Fibroblast of skin of scalp (primary cell): ENCODE measurements at regions not wholly inside any gene's neighbourhood (a gene's known extent, or its start where the extent isn't known, plus 50 kb on each side); places are given as distances from the start of the nearest gene placed in this dataset.
A peak's percentile ranks its signal among the peaks of the same experiment; 100 is the strongest.
"Not testable (repeated sequence)": the region's sequence is repeated elsewhere in the genome, so short reads cannot be mapped to it uniquely, and the experiment has no call there.

Experiments used
- DNase-seq: peaks from one replicate; pipeline ENCODE4 v3.0.0-alpha.2; 2013

DNA sequence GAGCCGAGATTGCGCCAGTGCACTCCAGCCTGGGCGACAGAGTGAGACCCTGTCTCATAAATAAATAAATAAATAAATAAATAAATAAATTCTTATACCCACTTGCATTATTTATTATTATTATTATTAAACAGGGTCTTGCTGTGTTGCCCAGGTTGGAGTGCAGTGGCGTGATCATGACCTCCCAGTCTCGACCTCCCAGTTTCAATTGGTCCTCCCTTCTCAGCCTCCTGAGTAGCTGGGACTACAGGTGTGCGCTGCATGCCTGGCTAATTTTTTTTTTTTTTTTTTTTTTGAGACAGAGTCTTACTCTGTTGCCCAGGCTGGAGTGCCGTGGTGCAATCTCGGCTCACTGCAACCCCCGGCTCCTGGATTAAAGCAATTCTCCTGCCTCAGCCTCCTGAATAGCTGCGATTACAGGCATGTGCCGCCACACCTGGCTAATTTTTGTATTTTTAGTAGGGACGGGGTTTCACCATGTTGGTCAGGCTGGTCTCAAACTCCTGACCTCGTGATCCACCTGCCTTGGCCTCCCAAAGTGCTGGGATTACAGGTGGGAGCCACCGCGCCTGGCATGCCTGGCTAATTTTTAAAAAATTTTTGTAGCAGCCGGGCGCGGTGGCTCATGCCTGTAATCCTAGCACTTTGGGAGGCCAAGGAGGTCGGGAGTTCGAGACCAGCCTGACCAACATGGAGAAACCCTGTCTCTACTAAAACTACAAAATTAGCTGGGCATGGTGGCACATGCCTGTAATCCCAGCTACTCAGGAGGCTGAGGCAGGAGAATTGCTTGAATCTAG lies 150.2 kb downstream of the SEC14L1 start:
- not testable (repeated sequence) for DNase-seq

DNA sequence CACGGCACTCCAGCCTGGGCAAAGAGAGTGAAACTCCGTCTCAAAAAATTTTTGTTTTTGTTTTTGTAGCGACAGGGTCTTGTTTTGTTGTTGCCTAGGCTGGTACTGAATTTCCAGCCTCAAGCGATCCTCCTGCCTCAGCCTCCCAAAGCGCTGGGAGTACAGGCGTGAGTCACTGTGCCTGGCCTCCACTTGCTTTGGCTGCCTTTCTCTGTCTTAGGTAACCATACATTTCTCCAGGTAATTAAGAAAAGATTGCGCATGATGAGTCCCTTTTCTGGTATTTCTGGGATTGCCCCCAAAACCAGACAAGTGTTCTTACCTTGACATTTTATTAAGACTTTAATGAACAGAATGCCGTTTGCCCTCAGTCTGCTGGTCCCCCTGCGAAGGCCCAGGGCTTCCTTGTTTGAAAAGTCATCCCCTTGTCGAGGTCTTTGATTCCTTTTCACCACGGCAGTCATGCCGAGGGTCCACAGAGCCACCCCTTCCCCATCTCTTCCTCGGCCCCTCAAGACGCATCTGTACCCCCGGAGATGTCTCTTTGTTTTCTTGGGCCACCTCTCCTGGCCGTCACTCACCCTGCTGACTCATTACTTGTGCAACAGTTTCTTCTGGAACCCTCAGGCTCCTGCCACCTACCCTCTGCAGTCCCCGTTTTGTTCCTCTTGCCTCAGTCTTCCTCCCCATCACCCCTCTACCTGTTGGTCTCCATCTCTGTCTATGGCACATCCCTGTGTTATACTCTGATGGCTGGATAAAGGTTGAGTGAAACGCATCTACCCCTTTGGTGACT lies 151.0 kb downstream of the SEC14L1 start:
- no peak for DNase-seq

DNA sequence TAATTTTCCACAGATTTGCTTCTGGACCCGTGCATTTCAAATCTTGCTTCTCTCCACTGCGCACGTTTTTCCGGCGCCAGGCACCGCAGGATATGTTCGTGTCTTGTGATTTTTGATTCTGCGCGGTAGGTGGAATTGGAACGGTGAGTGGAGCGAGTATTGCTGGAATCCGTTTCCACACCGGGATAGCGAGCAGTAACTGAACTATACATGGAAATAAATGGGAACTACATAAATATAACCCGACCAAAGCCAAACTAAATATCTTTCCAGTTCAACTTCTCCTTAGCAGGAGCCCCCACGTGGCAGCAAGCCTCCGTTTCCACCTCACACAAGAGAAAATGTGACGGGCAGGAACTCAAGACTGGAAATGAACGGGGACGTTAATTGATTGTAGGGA lies 154.0 kb downstream of the SEC14L1 start:
- no peak for DNase-seq

DNA sequence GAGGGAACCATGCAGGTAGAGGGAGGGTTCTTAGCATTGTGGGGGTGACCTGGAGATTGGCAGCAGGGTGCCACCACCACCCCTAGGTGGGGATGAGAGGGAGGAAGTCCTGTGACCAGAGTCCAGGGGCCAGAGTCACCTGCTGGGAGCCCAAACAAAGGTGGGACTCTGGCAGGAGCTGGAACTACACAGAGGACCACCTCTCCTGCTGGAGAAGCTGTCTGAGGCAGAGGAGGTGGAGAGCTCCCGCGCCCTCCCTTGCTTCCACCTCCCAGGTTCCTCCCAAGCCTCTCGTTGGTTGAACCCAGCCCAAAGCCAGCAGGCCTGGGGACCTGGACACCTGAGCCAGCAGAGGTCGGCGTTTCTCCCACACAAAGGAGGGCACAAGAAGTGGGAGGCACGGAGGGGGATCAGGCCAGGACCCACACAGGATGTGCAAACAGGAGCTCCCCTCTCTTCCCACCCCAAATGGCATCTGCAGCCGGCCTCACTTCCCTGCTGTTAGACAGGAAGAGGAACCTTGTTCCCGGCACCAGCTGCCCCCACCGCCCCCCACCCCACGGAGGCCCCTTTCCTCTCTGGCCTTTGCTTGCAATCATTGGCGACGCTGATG lies 154.6 kb downstream of the SEC14L1 start:
- no peak for DNase-seq

DNA sequence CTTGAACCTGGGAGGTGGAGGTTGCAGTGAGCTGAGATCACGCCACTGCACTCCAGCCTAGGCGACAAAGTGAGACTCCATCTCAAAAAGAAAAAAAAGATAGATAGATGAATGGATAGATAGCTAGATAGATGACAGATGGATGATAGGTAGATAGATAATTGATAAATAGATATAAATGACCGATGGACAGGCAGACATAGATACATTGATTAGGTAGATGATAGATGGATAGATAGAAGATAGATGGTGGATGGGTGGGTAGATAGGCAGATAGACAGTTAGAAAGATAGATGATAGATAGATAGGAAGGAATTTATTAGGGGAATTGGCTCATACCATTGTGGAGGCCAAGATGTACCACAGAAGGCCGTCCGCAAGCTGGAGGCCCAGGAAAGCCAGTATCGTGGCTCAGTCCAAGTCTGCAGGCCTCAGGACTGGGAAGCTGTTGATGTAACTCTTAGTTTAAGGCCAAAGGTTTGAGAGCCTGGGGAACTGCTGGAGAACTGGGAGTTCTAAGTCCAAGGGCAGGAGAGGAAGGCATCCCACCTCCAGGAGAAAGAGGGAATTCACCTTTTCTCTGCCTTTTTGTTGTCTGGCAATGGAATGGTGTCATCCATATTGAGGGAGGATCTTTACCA lies 156.1 kb downstream of the SEC14L1 start:
- no peak for DNase-seq

DNA sequence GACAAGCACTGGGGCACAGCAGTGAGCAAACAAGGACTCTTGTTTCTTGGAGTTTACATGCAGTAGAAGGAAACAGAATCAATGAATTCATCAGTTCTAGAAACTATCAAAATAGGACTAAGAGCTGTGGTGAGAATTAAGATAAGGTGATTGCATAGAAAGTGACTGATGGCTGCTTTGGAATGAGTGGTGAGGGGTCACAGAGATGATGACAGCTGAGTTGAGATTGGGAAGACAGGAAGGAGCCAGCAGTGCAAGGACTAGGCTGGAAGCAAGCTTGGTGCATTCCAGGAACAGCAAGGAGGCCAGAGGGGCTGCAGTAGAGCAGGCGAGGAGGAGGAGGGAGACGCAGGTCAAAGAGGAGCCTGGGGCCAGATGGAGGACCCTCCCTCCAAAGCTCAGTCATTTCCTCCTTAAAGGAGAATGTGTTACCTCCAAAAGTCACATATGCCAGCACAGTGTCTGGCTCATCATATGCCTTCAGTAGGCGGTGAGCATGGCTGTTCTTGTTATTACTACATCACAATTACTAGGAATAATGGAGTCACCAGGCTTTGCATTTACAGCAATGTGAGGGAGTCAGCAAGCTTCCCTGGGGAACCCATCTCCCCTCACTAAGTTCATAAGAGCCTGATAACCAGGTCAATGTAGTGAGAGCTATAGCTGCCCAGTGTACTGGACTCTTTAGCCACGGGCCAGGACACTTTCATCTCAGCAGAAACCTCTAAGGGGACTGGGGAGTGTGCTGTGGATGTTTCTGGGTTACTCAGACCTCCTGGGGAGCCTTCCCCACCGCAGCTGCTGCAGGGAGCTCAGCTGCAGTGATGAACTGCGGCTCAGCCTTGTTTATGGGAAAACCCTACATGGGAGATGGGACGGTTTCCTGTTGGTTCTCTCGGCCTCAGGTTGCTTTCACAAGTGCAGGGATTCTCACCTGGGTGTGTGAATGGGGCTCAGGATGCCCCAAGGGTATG lies 157.2 kb downstream of the SEC14L1 start:
- DNase-seq: peak; percentile 22

DNA sequence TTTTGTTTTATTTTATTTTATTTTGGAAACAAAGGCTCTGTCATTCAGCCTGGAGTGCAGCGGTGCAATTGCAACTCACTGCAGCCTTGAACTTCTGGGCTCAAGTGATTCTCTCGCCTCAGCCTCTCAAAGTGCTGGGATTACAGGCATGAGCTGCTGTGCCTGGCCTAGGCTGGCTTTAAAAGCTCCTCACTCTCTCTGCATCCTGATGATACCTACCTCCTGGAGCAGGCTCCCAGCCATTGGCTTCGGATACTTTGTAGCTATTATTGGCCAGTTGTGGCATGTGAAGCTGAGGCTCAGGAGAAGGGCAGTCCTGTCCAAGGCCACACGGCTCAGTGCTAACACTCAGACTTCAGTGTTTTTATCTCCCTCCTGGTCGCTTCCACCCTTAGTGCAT lies 158.0 kb downstream of the SEC14L1 start:
- no peak for DNase-seq

DNA sequence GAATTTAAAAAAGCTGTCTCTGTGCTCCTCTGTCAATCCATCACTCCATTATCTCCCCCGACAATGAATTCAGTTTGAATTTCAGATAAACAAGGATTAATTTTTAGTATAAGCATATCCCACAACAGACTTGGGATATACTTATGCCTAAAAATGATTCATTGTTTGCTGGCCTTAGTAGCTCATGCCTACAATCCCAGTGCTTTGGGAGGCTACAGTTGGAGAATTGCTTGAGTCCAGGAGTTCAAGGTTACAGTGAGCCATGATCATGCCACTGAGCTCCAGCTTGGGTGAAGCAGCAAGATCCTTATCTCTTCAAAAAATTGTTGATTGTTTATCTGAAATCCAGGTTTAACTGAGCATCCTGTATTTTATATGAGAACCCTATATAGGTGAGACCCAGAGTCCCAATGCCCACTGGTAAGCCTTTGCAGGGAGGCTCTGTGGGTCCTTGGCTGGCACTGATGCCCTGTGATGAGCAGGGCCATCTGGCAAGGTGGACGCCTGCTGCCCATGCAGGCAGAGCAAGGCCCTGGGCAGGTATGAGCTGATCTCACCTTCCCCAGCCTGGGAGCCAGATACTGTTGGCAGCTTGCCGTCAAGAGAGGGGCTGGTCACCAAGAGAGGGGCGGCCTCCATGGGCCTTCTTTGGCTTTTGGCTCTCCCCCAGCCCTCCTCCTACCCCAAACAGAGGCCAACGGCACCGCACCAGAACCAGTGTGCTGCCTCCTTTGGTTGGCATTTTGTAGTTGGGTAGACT lies 158.7 kb downstream of the SEC14L1 start:
- DNase-seq: no peak

DNA sequence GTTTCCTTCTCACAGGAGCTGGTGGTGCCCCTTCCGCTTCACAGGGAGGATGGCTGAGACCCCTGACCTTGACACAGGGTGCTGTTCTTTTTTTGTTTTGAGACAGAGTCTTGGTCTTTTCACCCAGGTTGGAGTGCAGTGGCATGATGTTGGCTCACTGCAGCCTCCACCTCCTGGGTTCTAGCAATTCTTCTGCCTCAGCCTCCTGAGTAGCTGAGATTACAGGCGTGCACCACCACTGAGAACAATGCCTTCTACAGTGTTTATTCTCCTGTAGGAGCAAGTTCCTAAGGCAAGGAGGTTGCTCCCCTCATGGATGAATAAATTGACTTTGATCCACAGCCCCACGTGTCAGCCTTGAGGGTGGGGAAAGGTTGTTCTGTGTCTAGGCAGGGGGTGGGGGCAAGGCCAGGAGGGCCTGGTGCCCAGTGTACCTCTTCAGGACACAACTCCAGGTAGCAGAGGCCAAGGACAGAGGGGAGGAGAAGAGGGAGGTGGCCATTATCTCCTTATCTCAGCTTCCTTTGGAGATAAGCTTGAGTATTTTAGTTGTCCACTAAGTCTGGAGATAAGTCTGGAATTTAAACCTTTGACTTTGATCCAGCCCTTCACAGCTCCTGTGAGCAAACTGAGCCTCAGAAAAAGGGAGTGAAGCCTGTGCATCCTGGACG lies 159.4 kb downstream of the SEC14L1 start:
- no peak for DNase-seq

DNA sequence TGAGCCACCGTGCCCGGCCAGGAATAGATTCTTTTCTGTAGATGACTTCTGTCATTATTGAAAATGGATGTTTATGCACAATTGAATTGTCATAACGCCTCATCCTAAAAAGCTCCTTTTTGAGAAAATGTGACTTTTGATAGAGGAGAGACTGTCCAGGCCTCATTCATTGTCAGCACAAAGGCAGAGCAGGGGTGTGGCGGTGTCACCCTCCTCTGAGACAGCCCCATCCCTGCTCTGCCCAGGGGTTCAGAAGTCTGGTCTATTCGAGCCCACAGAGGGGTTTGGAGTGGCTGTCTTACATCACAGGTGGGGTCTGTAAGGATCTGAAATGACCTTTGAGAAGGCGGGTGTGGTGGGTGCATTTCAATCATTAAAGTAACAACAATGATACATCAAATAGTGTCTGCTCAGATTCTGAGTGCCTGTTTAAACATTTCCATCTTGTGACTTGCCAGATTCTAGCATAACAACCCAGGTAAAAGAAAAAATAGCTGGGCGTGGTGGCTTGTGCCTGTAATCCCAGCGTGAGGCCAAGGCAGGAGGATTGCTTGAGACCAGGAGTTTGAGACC lies 161.0 kb downstream of the SEC14L1 start:
- no peak for DNase-seq

DNA sequence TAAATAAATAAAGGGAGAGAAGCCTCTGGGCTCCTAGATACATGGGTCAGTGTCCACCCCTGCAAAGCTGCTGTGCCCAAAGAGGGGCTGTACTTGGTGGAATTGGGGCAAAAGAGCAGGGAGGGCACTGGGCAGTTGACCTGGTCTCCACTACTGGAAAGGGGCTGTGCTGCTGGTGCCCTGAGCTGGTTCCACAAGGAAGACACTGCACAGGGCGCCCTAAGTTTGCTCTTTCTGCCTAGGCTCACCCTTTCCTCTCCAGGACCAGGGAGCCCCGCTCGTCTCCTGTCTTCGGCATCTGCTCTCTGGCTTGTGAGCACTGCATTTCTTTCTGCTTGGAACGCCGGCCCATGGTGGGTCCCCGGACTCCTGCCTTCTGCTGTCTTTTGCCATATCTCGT lies 161.9 kb downstream of the SEC14L1 start:
- no peak for DNase-seq

DNA sequence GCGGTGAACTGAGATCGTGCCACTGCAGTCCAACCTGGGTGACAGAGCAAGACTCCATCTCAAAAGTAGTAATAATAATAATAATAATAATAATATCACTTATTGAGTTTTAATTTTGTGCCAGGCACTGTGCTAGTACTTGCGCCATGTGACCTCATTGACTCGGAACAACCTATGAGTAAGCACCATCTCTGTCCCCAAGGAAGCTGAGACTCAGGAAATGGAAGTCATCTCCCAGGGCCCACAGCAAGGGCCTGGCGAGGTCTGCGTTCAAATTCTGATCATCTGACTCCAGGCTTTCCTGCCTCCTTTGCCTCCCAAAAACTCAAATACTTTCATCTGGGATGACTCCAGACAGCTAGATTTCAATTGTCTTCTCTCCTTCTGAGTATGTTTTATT lies 162.9 kb downstream of the SEC14L1 start:
- peak; percentile 70 for DNase-seq

DNA sequence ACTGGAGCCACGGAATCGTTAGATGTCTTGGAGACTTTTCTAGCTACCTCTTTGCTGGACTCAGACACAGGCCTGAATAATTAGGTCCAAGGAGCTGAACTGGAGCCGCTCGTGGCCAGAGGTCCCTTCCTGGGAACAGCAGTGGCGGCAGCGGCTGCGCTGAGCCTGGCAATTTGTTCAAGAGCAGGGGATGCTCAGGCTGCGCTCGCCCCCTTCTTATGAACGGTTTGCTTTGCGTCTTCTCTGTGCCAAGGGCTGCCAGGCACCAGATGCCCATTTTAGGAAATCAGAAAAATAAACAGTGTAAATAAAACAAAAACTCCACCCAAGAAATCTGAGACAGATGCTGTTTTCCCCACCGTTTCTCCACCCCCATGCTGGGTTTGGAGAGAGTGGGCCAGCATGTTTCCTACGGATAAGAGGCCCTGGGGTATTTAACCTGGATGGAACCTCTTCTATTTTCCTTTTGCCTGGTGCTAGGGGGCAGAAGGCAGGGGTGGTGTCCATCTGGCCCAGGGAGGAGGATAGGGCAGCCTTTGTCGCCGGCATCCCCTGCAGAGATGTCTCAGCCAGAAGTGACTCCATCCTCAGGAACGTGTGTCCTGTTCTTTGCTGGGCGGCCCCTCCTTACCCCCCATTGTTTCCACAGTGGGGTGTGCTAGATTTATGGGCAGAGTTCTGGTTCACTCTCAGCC lies 163.4 kb downstream of the SEC14L1 start:
- peak; percentile 84 for DNase-seq

DNA sequence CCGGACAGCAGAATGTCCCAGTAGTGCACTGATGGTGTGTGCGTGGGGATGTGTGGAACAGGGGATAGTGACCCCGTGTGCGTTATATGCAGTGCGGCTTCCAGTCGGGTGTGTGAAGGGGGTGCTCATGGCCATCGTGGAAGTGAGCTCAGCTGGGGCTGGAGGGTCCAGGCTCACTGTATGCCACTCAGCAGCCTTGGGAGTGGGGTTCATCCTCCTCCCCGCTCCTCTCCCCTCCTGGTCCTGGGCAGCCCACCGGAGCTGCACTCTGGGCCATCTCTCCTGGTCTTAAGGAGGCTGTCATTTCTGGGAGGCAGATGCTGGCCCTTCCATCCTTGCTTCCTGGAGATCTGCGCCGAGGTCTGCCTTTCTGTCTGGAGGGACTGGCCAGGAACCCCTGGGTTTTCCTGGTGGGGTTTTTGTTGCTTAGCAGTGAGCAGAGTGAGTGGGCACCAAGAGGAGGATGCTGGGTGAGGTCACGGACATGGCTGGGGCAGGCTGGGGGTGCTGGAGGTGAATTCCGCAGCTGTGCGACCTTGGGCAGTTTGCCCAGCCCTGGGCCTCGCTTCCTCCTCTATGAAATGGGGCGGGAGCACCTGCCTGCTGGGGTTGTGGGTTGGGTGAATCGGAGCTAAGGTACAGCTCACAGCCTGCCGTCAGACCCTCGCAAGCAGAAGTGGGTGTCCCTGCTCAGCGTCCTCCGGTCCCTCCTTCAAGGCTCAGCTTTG lies 164.1 kb downstream of the SEC14L1 start:
- DNase-seq: no peak

DNA sequence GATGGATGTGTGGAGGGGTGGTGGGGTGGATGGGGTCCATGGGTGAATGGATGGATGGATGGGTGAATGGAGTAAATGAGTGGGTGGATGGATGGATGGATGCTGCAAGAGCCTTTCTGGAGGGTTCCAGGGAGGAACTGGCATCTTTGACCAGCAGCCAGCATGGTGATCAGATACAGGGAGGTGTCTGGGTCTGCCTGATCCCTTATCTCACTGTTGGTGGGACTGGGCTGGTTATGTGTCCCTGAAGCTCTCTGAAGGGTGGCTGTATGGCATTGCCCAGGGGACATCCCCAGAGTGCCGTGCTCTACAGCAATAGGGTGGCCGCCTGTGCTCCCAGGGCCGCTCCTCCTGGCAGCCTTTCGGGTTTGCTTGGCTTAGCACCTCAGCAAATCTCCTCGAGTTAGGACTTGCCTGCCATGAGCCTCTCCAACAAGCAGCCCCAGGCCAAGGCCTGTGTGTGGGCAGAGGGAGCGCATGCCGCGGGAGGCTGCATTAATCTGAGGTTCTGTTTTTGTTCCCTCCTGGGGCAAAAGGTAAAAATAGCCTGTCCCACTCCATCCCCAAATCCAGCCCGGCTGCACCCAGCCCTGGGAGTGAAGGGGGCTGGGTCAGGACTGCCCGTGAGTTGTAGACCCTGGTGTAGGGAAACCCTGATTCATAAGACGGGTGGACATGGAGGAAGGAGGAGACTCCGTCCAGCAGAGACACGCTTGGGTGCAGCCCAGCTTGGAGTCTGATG lies 165.4 kb downstream of the SEC14L1 start:
- DNase-seq: no peak

DNA sequence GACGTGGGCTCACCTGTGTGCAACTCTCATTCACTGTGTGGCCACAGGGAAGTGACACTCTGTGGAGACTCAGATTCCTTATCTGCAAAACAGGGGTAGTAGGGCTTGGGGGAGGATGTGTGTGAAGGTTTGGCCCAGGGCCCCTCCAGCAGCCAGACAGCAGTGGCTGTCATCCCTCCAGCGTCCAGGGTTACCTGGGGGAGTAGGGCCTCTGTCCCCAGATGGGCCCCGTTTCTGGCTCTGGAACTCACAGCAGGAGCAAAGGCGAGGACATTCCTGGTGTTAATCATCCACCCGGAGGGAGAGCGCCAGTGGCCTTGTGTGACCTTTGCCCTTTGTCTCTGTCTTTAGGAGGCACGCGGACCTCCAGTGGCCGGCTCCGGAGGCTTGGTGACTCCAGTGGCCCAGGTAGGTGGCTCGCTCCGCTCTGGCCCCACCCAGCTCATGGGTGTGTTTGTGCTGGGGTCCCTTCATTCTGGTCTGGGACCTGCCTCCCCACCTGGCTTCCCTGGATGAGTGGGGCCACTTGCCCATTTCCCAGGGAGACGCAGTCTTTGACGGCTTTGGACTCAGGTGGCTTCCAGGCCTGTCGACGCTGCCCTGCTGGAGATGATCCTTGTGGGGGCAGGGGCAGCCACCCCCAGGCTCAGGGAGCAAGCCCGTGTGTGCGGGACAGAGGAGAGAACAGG lies 166.2 kb downstream of the SEC14L1 start:
- no peak for DNase-seq

DNA sequence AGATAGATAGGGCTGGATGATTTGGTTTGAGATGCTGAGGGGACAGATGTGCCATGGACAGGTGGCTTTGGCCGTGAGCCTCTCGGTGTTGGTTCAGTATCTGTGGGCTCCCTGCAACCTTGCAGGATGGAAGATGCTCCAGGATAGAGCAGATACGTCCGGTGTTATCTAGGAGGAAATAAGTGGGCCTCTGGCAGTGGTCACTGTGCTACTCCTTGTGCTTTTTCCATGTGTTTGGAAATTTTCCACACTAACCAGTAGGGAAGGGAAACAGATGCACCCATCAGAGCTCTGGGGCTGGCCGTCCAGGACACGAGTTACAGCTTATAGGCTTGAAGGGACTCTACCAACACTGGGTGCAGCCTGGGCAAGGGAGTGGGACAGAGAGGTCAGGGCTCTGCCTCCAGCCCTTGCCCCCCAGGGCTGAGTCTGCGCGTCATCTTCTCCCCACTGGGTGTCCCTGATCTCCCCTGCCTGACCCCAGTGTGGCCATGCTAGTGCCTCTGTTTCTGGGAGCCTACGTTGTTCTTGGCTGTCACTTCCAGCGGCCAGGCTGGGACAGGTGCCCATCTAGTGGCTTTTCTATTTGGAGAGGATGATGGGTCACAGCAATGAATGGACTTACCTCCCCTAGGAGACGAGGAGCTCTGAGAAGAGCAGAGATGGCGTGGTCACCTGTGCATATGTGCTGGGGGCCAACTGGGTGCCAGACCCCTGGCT lies 166.9 kb downstream of the SEC14L1 start:
- no peak for DNase-seq
